ENCODE measurements at regions not wholly inside any gene's neighbourhood (a gene's known extent, or its start where the extent isn't known, plus 50 kb on each side); places are given as distances from the start of the nearest gene placed in this dataset.

DNA sequence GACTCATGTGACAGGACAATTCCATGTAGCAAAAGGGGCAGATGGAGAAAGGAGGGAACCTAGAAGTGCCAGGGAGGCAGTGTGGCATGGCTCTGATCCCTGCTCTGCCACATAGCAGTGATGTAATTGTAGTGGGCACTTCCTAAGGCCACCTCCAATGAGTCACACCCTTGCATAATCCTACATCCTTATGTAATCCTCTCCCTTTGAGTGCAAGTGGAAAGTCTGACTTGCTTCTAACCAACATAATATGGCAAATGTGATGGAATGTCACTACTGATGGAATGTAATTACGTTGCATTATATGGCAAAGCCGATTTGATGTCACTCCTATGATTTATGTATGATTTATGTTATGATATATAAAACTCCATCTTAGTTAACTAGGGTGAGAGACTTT lies 72.9 kb upstream of the ATP2C1 start:
- Histone ChIP-seq H3K4me3 (no peak overlapping the region), H3K27me3 (no peaks in the 10 kb centered on the region), H3K27ac (no peak overlapping the region), H3K9me3 (no peaks in the 10 kb centered on the region), H3K4me1 (no peaks in the 10 kb centered on the region), H3K36me3 (no peaks in the 10 kb centered on the region)
- DNase-seq (ENCODE audit: low spot score), result no peak
- TF ChIP-seq CTCF (IDR thresholded peaks at IDR 0.05), result no peak

GRCh38 chr3:130821806-130822205 lies 72.1 kb upstream of the ATP2C1 start:
- no peaks in the 10 kb centered on the region for H3K9me3 ChIP-seq

GRCh38 chr3:130823241-130823884 lies 70.5 kb upstream of the ATP2C1 start:
- DNase-seq (ENCODE audit: low spot score), result no peak
- H3K27me3 ChIP-seq, result no peaks in the 10 kb centered on the region
- no peaks in the 10 kb centered on the region for H3K36me3 ChIP-seq
- no peaks in the 10 kb centered on the region for H3K4me1 ChIP-seq
- H3K27ac ChIP-seq, result no peak overlapping the region
- no peak for TF ChIP-seq CTCF (IDR thresholded peaks at IDR 0.05)
- H3K9me3 ChIP-seq, result no peaks in the 10 kb centered on the region
- H3K4me3 ChIP-seq, result no peak overlapping the region

More at GRCh38 chr3:130821806-130822205, 72.1 kb upstream of the ATP2C1 start:
- Histone ChIP-seq H3K27me3 (no peaks in the 10 kb centered on the region), H3K4me3 (no peak overlapping the region), H3K36me3 (no peaks in the 10 kb centered on the region), H3K4me1 (no peaks in the 10 kb centered on the region), H3K27ac (no peak overlapping the region)
- DNase-seq (ENCODE audit: low spot score), result no peak
- TF ChIP-seq CTCF (IDR thresholded peaks at IDR 0.05), result no peak

DNA sequence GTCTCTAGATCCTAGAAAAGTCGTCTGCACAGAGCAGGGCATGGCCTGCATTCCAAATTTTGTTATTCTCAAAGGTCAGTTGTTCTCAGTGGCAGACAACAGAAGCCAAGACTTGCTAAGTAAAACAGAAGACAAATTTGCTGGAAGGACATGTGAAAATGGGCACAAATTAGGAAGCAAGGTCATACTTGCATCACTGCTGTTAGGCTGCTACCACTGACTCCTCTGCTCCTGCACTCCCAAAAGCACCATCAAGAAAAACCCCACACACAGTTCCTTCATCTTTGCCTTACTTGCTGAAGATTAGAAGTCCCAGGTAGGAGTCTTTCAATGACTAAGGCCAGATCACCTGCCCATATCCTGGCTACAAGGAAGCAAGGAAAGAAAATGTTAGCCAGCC lies 69.9 kb upstream of the ATP2C1 start:
- H3K9me3 ChIP-seq, result no peaks in the 10 kb centered on the region
- TF ChIP-seq CTCF (IDR thresholded peaks at IDR 0.05), result no peak
- DNase-seq (ENCODE audit: low spot score), result no peak
- H3K36me3 ChIP-seq, result no peaks in the 10 kb centered on the region
- H3K27ac ChIP-seq, result no peak overlapping the region
- no peaks in the 10 kb centered on the region for H3K27me3 ChIP-seq
- no peak overlapping the region for H3K4me3 ChIP-seq
- no peaks in the 10 kb centered on the region for H3K4me1 ChIP-seq

DNA sequence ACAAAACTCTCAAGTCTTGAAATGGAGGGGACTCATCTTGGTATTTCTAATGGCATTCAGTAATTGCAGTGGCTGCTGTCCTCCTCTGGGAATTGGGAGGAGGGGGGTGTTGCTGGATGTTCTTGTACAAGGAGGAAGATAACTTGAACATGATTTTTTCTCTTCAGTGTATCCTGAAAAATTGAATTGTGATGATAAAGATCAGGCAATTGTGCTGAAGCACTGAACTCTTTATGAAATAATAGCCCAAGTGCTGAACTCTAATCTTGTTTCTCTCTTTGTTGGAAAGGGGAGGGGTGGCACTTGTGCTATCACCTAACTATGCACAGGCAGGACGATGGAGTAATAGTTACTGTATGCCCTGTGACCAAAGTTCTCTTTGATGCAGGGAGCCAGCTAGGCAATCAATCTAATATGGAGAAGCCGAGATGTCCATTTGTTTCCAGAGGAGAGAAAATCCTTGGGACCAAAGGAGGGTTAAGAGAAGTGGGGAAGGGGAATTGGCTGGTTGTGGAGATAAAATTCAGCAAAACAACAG lies 68.1 kb upstream of the ATP2C1 start:
- H3K27me3 ChIP-seq, result no peaks in the 10 kb centered on the region
- no peaks in the 10 kb centered on the region for H3K36me3 ChIP-seq
- H3K4me3 ChIP-seq, result no peak overlapping the region
- TF ChIP-seq CTCF (IDR thresholded peaks at IDR 0.05), result no peak
- H3K9me3 ChIP-seq, result no peaks in the 10 kb centered on the region
- H3K4me1 ChIP-seq, result no peaks in the 10 kb centered on the region
- DNase-seq (ENCODE audit: low spot score), result no peak
- H3K27ac ChIP-seq, result no peak overlapping the region

All from right atrium auricular region (tissue), 2 donors.